ENCODE measurements at regions not wholly inside any gene's neighbourhood (a gene's known extent, or its start where the extent isn't known, plus 50 kb on each side); places are given as distances from the start of the nearest gene placed in this dataset.

GRCh38 chr13:110063490-110064421 is 243.2 kb downstream of the COL4A1 start:
- POLR2A ChIA-PET = no interaction called here
- Histone ChIP-seq H3K27me3 (ENCODE audit: control insufficient read depth, insufficient read depth, low read length) (no peaks in the 10 kb centered on the region), H3K9me3 (ENCODE audit: control insufficient read depth, insufficient read depth, low read length) (no peaks in the 10 kb centered on the region; the same call in 1 of the 2 replicates), H3K4me3 (ENCODE audit: low read depth, low read length) (no peak overlapping the region), H3K27ac (ENCODE audit: low read depth, low read length) (no peak overlapping the region)
- no peak for DNase-seq (ENCODE audit: low read depth, low spot score)
- CTCF ChIA-PET = no interaction called here
- TF ChIP-seq CTCF (IDR thresholded peaks at IDR 0.05; ENCODE audit: low read depth, low read length) = no peak

- ChIA-PET POLR2A (no interaction called here), CTCF (no interaction called here)
- no peak for DNase-seq (ENCODE audit: low read depth, low spot score)
Measured at GRCh38 chr13:110062777-110063442, 244.0 kb downstream of the COL4A1 start.

GRCh38 chr13:110062077-110062776 is 244.7 kb downstream of the COL4A1 start:
- no peak for TF ChIP-seq CTCF (IDR thresholded peaks at IDR 0.05; ENCODE audit: low read depth, low read length)
- Histone ChIP-seq H3K9me3 (ENCODE audit: control insufficient read depth, insufficient read depth, low read length) (no peaks in the 10 kb centered on the region; the same call in 1 of the 2 replicates), H3K27ac (ENCODE audit: low read depth, low read length) (no peak overlapping the region), H3K4me3 (ENCODE audit: low read depth, low read length) (no peak overlapping the region), H3K27me3 (ENCODE audit: control insufficient read depth, insufficient read depth, low read length) (no peaks in the 10 kb centered on the region)
- POLR2A ChIA-PET = no interaction called here
- DNase-seq (ENCODE audit: low read depth, low spot score) = no peak
- CTCF ChIA-PET = no interaction called here

More at GRCh38 chr13:110062777-110063442, 244.0 kb downstream of the COL4A1 start:
- Histone ChIP-seq H3K27ac (ENCODE audit: low read depth, low read length) (no peak overlapping the region), H3K4me3 (ENCODE audit: low read depth, low read length) (no peak overlapping the region), H3K27me3 (ENCODE audit: control insufficient read depth, insufficient read depth, low read length) (no peaks in the 10 kb centered on the region), H3K9me3 (ENCODE audit: control insufficient read depth, insufficient read depth, low read length) (no peaks in the 10 kb centered on the region; the same call in 1 of the 2 replicates)
- TF ChIP-seq CTCF (IDR thresholded peaks at IDR 0.05; ENCODE audit: low read depth, low read length) = no peak

- CTCF ChIA-PET = no interaction called here
- no peaks in the 10 kb centered on the region; the same call in 1 of the 2 replicates for H3K9me3 ChIP-seq (ENCODE audit: control insufficient read depth, insufficient read depth, low read length)
- no peak overlapping the region for H3K4me3 ChIP-seq (ENCODE audit: low read depth, low read length)
- POLR2A ChIA-PET = no interaction called here
- H3K27me3 ChIP-seq (ENCODE audit: control insufficient read depth, insufficient read depth, low read length) = peaks cover 2% of the 10 kb centered on the region
- no peak overlapping the region for H3K27ac ChIP-seq (ENCODE audit: low read depth, low read length)
- no peak for TF ChIP-seq CTCF (IDR thresholded peaks at IDR 0.05; ENCODE audit: low read depth, low read length)
- DNase-seq (ENCODE audit: low read depth, low spot score) = no peak
Measured at GRCh38 chr13:110061270-110061669, 245.7 kb downstream of the COL4A1 start.
